Lower leg skin (tissue), 3 donors: ENCODE measurements at regions not wholly inside any gene's neighbourhood (a gene's known extent, or its start where the extent isn't known, plus 50 kb on each side); places are given as distances from the start of the nearest gene placed in this dataset.
"Not testable (repeated sequence)": the region's sequence is repeated elsewhere in the genome, so short reads cannot be mapped to it uniquely, and the experiment has no call there.

ENCODE experiments used
- CTCF ChIP-seq, 3 donors: fragments of 450-650 bp; IDR thresholded peaks; one replicate each; pipeline ENCODE4 v1.5.1; 2016; ENCODE audit warnings: antibody characterized with exemption in 3 of 3, mild to moderate bottlenecking in 3 of 3, moderate library complexity in 2 of 3
- POLR2A ChIP-seq, 2 donors: fragments of 450-650 bp; IDR thresholded peaks; one replicate each; pipeline ENCODE4 v1.6.1; 2016 to 2017; ENCODE audit warnings: antibody characterized with exemption in 2 of 2, mild to moderate bottlenecking in 1 of 2, moderate library complexity in 1 of 2

- not testable (repeated sequence) for TF ChIP-seq POLR2A, CTCF (IDR thresholded peaks at IDR 0.05)
These were observed 128.8 kb downstream of the ENC1 start for GRCh38 chr5:74511770-74512169.
